Ovary (tissue), 3 donors: ENCODE measurements at regions not wholly inside any gene's neighbourhood (a gene's known extent, or its start where the extent isn't known, plus 50 kb on each side); places are given as distances from the start of the nearest gene placed in this dataset.

Experiments used
- EP300 ChIP-seq: sonication (generic); formaldehyde crosslinking; IDR thresholded peaks from one replicate; pipeline ENCODE4 v1.6.1; 2017; ENCODE audit warnings: antibody characterized with exemption
- POLR2A ChIP-seq: fragments of 450-650 bp; IDR thresholded peaks from one replicate; pipeline ENCODE4 v1.6.1; 2017; ENCODE audit warnings: antibody characterized with exemption, mild to moderate bottlenecking, moderate library complexity
- TF ChIP-seq, protein P1 (sequence below), 3 donors: fragments of 450-650 bp in 2 of 3; fragments of 200-600 bp in 1 of 3; IDR thresholded peaks; one replicate each; pipeline versions ENCODE4 v1.5.1 to v1.8.0; 2016 to 2022; ENCODE audit warnings: antibody characterized with exemption in 3 of 3, mild to moderate bottlenecking in 1 of 3
- donor health status: DM: no; HTN: no; CAD: no.

DNA sequence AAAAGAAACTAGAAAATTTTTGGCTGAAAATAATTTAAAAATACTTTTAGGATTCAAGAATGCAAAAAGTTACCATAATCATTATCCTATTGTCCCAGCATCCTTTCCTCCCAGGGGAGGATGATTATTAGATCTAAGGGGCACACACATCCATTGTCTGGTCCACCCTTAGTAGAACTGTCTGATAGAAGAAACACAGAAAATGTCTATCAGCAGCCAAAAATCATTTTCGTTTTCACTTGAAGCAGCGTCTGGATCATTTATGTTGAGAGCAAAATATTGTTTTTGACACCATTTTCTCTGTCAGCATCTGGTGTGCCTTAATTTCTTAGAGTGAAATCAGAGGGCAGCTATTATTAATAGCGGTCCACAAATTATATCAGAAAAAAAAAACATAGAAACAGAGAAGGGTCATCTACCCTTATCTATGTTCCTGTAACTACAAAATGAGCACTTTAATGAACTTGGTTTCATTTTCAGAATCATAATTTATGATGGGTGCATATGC, 446.3 kb downstream of the TRAM1L1 start:
- TF ChIP-seq, protein P1, sequence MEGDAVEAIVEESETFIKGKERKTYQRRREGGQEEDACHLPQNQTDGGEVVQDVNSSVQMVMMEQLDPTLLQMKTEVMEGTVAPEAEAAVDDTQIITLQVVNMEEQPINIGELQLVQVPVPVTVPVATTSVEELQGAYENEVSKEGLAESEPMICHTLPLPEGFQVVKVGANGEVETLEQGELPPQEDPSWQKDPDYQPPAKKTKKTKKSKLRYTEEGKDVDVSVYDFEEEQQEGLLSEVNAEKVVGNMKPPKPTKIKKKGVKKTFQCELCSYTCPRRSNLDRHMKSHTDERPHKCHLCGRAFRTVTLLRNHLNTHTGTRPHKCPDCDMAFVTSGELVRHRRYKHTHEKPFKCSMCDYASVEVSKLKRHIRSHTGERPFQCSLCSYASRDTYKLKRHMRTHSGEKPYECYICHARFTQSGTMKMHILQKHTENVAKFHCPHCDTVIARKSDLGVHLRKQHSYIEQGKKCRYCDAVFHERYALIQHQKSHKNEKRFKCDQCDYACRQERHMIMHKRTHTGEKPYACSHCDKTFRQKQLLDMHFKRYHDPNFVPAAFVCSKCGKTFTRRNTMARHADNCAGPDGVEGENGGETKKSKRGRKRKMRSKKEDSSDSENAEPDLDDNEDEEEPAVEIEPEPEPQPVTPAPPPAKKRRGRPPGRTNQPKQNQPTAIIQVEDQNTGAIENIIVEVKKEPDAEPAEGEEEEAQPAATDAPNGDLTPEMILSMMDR (IDR thresholded peaks at IDR 0.05), result no peak
- TF ChIP-seq EP300 (no peak), POLR2A (no peak)
